Spleen (tissue), 7 donors: ENCODE measurements at regions not wholly inside any gene's neighbourhood (a gene's known extent, or its start where the extent isn't known, plus 50 kb on each side); places are given as distances from the start of the nearest gene placed in this dataset.

Source experiments
- POLR2A ChIP-seq, 3 donors: fragments of 450-650 bp; IDR thresholded peaks; one replicate each; pipeline ENCODE4 v1.5.1; 2017; ENCODE audit warnings: antibody characterized with exemption in 3 of 3, mild to moderate bottlenecking in 1 of 3
- POLR2AphosphoS5 ChIP-seq, 3 donors: sonication (generic); formaldehyde crosslinking; IDR thresholded peaks; one replicate each; pipeline ENCODE4 v1.5.1; 2017; ENCODE audit warnings: antibody characterized with exemption in 3 of 3
- TF ChIP-seq, protein P1 (sequence below), 11 experiments: fragments of 200-600 bp in 7 of 11; fragments of 450-650 bp in 4 of 11; sonication (generic) in 4 of 11; IDR thresholded peaks in 8 of 11; conservative IDR thresholded peaks in 3 of 11; 1 replicate in 7 of 11; 2 replicates in 4 of 11; pipeline versions ENCODE4 v1.4.0 to v1.8.0; 2016 to 2021; ENCODE audit warnings: antibody characterized with exemption in 11 of 11, inconsistent platforms in 4 of 11, mild to moderate bottlenecking in 1 of 11
- donor health status: DM: no; HTN: no; CAD: no; lungs with moderate emphysema.
- donor health status: DM: no; HTN: no; CAD: no.
- donor health status: DM: no; HTN: no; CAD: no.

GRCh38 chr21:24418671-24419070 is 1188.6 kb downstream of the MRPL39 start:
- TF ChIP-seq, protein P1, sequence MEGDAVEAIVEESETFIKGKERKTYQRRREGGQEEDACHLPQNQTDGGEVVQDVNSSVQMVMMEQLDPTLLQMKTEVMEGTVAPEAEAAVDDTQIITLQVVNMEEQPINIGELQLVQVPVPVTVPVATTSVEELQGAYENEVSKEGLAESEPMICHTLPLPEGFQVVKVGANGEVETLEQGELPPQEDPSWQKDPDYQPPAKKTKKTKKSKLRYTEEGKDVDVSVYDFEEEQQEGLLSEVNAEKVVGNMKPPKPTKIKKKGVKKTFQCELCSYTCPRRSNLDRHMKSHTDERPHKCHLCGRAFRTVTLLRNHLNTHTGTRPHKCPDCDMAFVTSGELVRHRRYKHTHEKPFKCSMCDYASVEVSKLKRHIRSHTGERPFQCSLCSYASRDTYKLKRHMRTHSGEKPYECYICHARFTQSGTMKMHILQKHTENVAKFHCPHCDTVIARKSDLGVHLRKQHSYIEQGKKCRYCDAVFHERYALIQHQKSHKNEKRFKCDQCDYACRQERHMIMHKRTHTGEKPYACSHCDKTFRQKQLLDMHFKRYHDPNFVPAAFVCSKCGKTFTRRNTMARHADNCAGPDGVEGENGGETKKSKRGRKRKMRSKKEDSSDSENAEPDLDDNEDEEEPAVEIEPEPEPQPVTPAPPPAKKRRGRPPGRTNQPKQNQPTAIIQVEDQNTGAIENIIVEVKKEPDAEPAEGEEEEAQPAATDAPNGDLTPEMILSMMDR (IDR thresholded peaks at IDR 0.05 in 8 of 11, conservative IDR thresholded peaks at IDR 0.05 in 3 of 11) = no peak
- TF ChIP-seq POLR2A (IDR thresholded peaks at IDR 0.05) (no peak), POLR2AphosphoS5 (IDR thresholded peaks at IDR 0.05) (no peak)
